ENCODE measurements at regions not wholly inside any gene's neighbourhood (a gene's known extent, or its start where the extent isn't known, plus 50 kb on each side); places are given as distances from the start of the nearest gene placed in this dataset.

DNA sequence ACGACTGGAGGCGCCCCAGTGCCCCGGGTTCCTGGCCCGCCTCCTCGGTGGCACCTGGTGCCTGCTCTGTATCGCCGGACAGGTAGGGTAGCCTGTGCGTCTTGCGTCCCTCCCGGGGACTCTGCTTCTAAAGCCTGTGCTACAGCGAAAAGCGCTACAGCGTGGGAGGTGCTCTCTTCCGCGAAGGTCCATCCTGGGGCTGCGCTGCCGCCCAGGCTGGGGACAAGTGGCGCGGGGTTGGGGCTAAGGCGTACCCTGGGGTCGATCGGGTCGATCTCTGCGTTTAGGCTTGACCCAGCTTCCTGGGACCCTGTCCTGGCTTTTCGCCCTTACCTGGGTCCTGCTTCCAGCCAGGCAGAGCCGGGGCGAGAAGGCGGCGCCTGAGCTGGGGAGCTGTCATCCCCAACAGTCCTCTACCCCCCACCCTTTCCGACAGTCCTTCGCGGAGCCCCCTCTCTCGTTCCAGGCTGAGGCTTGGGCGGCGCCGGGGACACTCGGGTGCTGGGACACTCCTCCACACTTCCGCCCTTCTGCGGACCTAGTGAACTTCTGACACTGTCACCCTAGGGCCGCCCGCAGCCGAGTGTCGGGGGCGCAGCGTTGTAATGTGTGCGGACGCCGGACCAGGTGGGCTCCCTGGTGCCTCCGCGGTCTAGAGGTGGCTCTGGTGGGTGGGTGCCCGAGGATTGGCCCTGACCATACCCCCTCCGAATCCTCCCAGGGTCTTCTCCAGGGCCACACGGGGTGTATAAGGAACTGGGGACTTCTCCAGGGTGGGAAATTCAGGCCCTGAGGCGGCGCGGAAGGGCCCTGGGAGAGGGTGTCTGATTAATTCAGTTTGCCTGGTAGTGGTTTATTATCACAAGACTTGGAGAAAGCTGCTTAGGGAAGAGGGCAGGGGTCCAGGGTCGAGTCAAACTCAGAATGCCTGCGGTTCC, 328.2 kb downstream of the SH3GL2 start:
- Histone ChIP-seq H3K9me1 (replicated peaks; ENCODE audit: control insufficient read depth, extremely low read depth, insufficient read depth, low read length) (no peaks in the 10 kb centered on the region), H3K4me3 (replicated peaks in 1 of 3; ENCODE audit: insufficient read depth in 1 of 3, low read depth in 1 of 3, low read length in 3 of 3) (no peak overlapping the region), H3K27me3 (ENCODE audit: control insufficient read depth in 2 of 2, insufficient read depth in 2 of 2, low read length in 2 of 2) (peaks cover 34 to 48% of the 10 kb centered on the region in 2 experiments), H3K4me2 (ENCODE audit: insufficient read depth, low read length) (no peak overlapping the region), H3K4me1 (ENCODE audit: control insufficient read depth, extremely low read depth, insufficient read depth, low read length) (no peaks in the 10 kb centered on the region), H3K79me2 (ENCODE audit: control insufficient read depth, insufficient read depth, low read length) (no peaks in the 10 kb centered on the region), H4K20me1 (replicated peaks; ENCODE audit: control insufficient read depth, extremely low read depth, insufficient read depth, low read length) (no peaks in the 10 kb centered on the region), H3K9ac (replicated peaks; ENCODE audit: extremely low read depth, insufficient read depth, low read length) (no peak overlapping the region), H3K27ac (ENCODE audit: insufficient read depth, low read depth, low read length) (no peak overlapping the region), H3K9me3 (replicated peaks; ENCODE audit: control insufficient read depth, insufficient read depth, low read length) (no peaks in the 10 kb centered on the region), H3K36me3 (ENCODE audit: control insufficient read depth in 2 of 2, extremely low read depth in 1 of 2, insufficient read depth in 2 of 2, low read length in 2 of 2) (no peaks in the 10 kb centered on the region), H2AFZ (ENCODE audit: low read depth, low read length) (no peak overlapping the region)
- DNase-seq (ENCODE audit: low read depth, low spot score) (no peak), FAIRE-seq (no peak)
- TF ChIP-seq EZH2 (IDR thresholded peaks at IDR 0.05; ENCODE audit: borderline replicate concordance, low read depth, low read length, severe bottlenecking) (peak; percentile 29), FOS (IDR thresholded peaks at IDR 0.05; ENCODE audit: borderline replicate concordance, insufficient read depth, low read length) (no peak)
- dilution Hi-C loops (cut with MboI; ENCODE audit: extremely low pct_ligation_motif_present, low sequenced_read_pairs) (no loop called here), intact Hi-C loops (cut with micrococcal nuclease) (no loop called here)
- CTCF ChIA-PET, result no interaction called here
- BruUV-seq (replicated peaks), result no TSS peak
- POLR2A ChIA-PET, result no interaction called here

DNA sequence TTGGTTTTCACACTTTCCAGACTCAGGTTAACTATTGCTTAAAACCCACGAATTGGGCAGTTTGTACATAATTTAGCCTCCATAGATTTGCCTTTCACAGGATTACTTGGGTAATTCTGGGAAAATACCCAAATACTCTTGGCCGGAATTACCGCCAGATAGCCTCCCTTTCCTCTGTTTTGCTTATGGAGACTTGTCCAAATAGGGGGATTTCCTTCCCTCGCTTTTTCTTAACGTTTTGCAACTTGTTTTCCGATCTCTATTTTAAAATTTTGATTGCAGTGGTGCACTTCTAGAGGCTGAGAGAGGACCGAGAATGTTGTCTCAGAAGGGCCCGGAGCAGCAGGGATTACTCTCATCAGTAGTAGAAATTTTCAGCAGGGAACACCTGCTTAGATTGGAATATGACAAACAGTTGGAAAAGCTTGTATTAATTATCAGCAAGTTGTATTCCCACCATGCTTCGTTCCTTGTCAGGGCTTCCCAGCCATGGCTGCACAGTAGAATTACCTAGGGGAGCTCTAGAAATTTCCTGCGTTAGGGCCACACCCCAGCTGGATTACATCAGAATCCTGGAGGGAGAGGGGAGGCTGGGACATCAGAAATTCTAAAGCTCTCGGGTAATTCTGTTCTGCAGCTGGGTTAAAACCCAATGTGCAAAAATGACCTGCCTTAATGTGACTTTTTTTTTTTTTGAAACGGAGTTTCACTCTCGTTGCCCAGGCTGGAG, 329.1 kb downstream of the SH3GL2 start:
- POLR2A ChIA-PET, result no interaction called here
- FAIRE-seq, result no peak

More for the DNA sequence above, 329.1 kb downstream of the SH3GL2 start:
- H3K79me2 ChIP-seq (ENCODE audit: control insufficient read depth, insufficient read depth, low read length), result no peaks in the 10 kb centered on the region
- no peaks in the 10 kb centered on the region for H3K4me1 ChIP-seq (ENCODE audit: control insufficient read depth, extremely low read depth, insufficient read depth, low read length)
- H3K4me3 ChIP-seq (replicated peaks in 1 of 3; ENCODE audit: insufficient read depth in 1 of 3, low read depth in 1 of 3, low read length in 3 of 3), result no peak overlapping the region
- TF ChIP-seq, protein P1, sequence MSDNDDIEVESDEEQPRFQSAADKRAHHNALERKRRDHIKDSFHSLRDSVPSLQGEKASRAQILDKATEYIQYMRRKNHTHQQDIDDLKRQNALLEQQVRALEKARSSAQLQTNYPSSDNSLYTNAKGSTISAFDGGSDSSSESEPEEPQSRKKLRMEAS (IDR thresholded peaks at IDR 0.05; ENCODE audit: insufficient read depth, insufficient read length), result no peak
- no peak for TF ChIP-seq POLR2AphosphoS5 (IDR thresholded peaks at IDR 0.05; ENCODE audit: insufficient read depth, low read depth, low read length)
- no peak for TF ChIP-seq FOS (IDR thresholded peaks at IDR 0.05; ENCODE audit: borderline replicate concordance, insufficient read depth, low read length)
- no peak for TF ChIP-seq EZH2 (IDR thresholded peaks at IDR 0.05; ENCODE audit: borderline replicate concordance, low read depth, low read length, severe bottlenecking)
- TF ChIP-seq, protein P2, sequence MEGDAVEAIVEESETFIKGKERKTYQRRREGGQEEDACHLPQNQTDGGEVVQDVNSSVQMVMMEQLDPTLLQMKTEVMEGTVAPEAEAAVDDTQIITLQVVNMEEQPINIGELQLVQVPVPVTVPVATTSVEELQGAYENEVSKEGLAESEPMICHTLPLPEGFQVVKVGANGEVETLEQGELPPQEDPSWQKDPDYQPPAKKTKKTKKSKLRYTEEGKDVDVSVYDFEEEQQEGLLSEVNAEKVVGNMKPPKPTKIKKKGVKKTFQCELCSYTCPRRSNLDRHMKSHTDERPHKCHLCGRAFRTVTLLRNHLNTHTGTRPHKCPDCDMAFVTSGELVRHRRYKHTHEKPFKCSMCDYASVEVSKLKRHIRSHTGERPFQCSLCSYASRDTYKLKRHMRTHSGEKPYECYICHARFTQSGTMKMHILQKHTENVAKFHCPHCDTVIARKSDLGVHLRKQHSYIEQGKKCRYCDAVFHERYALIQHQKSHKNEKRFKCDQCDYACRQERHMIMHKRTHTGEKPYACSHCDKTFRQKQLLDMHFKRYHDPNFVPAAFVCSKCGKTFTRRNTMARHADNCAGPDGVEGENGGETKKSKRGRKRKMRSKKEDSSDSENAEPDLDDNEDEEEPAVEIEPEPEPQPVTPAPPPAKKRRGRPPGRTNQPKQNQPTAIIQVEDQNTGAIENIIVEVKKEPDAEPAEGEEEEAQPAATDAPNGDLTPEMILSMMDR (IDR thresholded peaks at IDR 0.05; ENCODE audit: extremely low read depth in 1 of 2, insufficient read depth in 1 of 2, low read depth in 1 of 2, low read length in 2 of 2), result no peak
- no peak for TF ChIP-seq GATA2 (IDR thresholded peaks at IDR 0.05; ENCODE audit: insufficient read depth, insufficient read length, low read depth, low read length)
- TF ChIP-seq JUN (IDR thresholded peaks at IDR 0.05; ENCODE audit: borderline replicate concordance, insufficient read depth, insufficient read length, low read depth), result no peak
- TF ChIP-seq MYC (IDR thresholded peaks at IDR 0.05; ENCODE audit: low read depth, low read length), result no peak
- TF ChIP-seq POLR2A (IDR thresholded peaks at IDR 0.05; ENCODE audit: low read depth, low read length), result no peak
- no peaks in the 10 kb centered on the region for H3K9me3 ChIP-seq (replicated peaks; ENCODE audit: control insufficient read depth, insufficient read depth, low read length)
- H3K4me2 ChIP-seq (ENCODE audit: insufficient read depth, low read length), result no peak overlapping the region
- no peaks in the 10 kb centered on the region for H3K9me1 ChIP-seq (replicated peaks; ENCODE audit: control insufficient read depth, extremely low read depth, insufficient read depth, low read length)
- H2AFZ ChIP-seq (ENCODE audit: low read depth, low read length), result no peak overlapping the region
- BruUV-seq (replicated peaks), result no TSS peak
- H3K9ac ChIP-seq (replicated peaks; ENCODE audit: extremely low read depth, insufficient read depth, low read length), result no peak overlapping the region
- DNase-seq (ENCODE audit: low read depth, low spot score), result no peak
- CTCF ChIA-PET, result no interaction called here
- dilution Hi-C loops (cut with MboI; ENCODE audit: extremely low pct_ligation_motif_present, low sequenced_read_pairs), result no loop called here
- intact Hi-C loops (cut with micrococcal nuclease), result no loop called here
- no peaks in the 10 kb centered on the region for H3K36me3 ChIP-seq (ENCODE audit: control insufficient read depth in 2 of 2, extremely low read depth in 1 of 2, insufficient read depth in 2 of 2, low read length in 2 of 2)
- no peaks in the 10 kb centered on the region for H4K20me1 ChIP-seq (replicated peaks; ENCODE audit: control insufficient read depth, extremely low read depth, insufficient read depth, low read length)
- H3K27me3 ChIP-seq (ENCODE audit: control insufficient read depth in 2 of 2, insufficient read depth in 2 of 2, low read length in 2 of 2), result peaks cover 34 to 48% of the 10 kb centered on the region in 2 experiments
- no peak overlapping the region for H3K27ac ChIP-seq (ENCODE audit: insufficient read depth, low read depth, low read length)
